Ectodermal cell (in vitro differentiated cells): ENCODE measurements at regions not wholly inside any gene's neighbourhood (a gene's known extent, or its start where the extent isn't known, plus 50 kb on each side); places are given as distances from the start of the nearest gene placed in this dataset.
A peak's percentile ranks its signal among the peaks of the same experiment; 100 is the strongest.

Experiments used
- H3K27ac ChIP-seq: 2 replicates; pipeline ENCODE4 v1.7.0; 2013; ENCODE audit warnings: mild to moderate bottlenecking, low read depth, low read length; ENCODE audit not compliant: insufficient read depth, poor library complexity, severe bottlenecking
- H3K27me3 ChIP-seq: 2 replicates; pipeline ENCODE4 v1.7.0; 2013; ENCODE audit warnings: mild to moderate bottlenecking, low read length; ENCODE audit not compliant: insufficient read depth, control insufficient read depth, poor library complexity, severe bottlenecking
- H3K36me3 ChIP-seq: one replicate; pipeline ENCODE4 v1.7.0; 2013; ENCODE audit warnings: low read length; ENCODE audit not compliant: control insufficient read depth, insufficient read depth
- H3K4me1 ChIP-seq: one replicate; pipeline ENCODE4 v1.7.0; 2013; ENCODE audit warnings: low read length; ENCODE audit not compliant: control insufficient read depth, insufficient read depth
- H3K4me3 ChIP-seq: 2 replicates; pipeline ENCODE4 v1.7.0; 2013; ENCODE audit warnings: low read depth, low read length, control low read depth; ENCODE audit not compliant: insufficient read depth
- H3K9me3 ChIP-seq: 2 replicates; pipeline ENCODE4 v1.7.0; 2013; ENCODE audit warnings: mild to moderate bottlenecking, low read length, moderate library complexity; ENCODE audit not compliant: control insufficient read depth
- WGBS, 2 experiments: methylation state at CpG; one replicate each; pipeline ENCODE4 v1.1.7; 2013; ENCODE audit warnings: missing lambda C conversion rate in 2 of 2; 5-methylcytosine and 5-hydroxymethylcytosine counted together

- WGBS, 2 experiments: 95% methylated on average over 7 of the region's 7 CpGs
- Histone ChIP-seq H3K27ac (no peak overlapping the region), H3K4me1 (no peaks in the 10 kb centered on the region), H3K27me3 (no peaks in the 10 kb centered on the region), H3K4me3 (no peak overlapping the region), H3K9me3 (no peaks in the 10 kb centered on the region), H3K36me3 (no peaks in the 10 kb centered on the region)
Measured at GRCh38 chr20:11672959-11673358, 244.7 kb upstream of the BTBD3 start.

GRCh38 chr20:11675920-11676629 lies 241.6 kb upstream of the BTBD3 start:
- H3K9me3 ChIP-seq: no peaks in the 10 kb centered on the region
- H3K27me3 ChIP-seq: no peaks in the 10 kb centered on the region
- H3K4me3 ChIP-seq: no peak overlapping the region
- WGBS, 2 experiments: 77 to 89% methylated on average over 11 to 13 of the region's 13 CpGs
- H3K36me3 ChIP-seq: no peaks in the 10 kb centered on the region
- H3K4me1 ChIP-seq: no peaks in the 10 kb centered on the region
- no peak overlapping the region for H3K27ac ChIP-seq

GRCh38 chr20:11676630-11677287 lies 240.9 kb upstream of the BTBD3 start:
- 55 to 96% methylated on average over 1 to 2 of the region's 2 CpGs for WGBS, 2 experiments
- H3K4me3 ChIP-seq: no peak overlapping the region
- H3K36me3 ChIP-seq: no peaks in the 10 kb centered on the region
- no peaks in the 10 kb centered on the region for H3K27me3 ChIP-seq
- H3K4me1 ChIP-seq: no peaks in the 10 kb centered on the region
- no peak overlapping the region for H3K27ac ChIP-seq
- no peaks in the 10 kb centered on the region for H3K9me3 ChIP-seq

- no peak overlapping the region for H3K4me3 ChIP-seq
- WGBS, 2 experiments: 95 to 100% methylated on average over 2 to 3 of the region's 3 CpGs
- no peaks in the 10 kb centered on the region for H3K27me3 ChIP-seq
- peaks cover 4% of the 10 kb centered on the region for H3K4me1 ChIP-seq
- no peak overlapping the region for H3K27ac ChIP-seq
- no peaks in the 10 kb centered on the region for H3K9me3 ChIP-seq
- H3K36me3 ChIP-seq: no peaks in the 10 kb centered on the region
Measured at GRCh38 chr20:11677428-11677827, 240.3 kb upstream of the BTBD3 start.

GRCh38 chr20:11677836-11678235 lies 239.9 kb upstream of the BTBD3 start:
- Histone ChIP-seq H3K27ac (no peak overlapping the region), H3K27me3 (no peaks in the 10 kb centered on the region), H3K4me1 (peaks cover 4% of the 10 kb centered on the region), H3K9me3 (no peaks in the 10 kb centered on the region), H3K36me3 (no peaks in the 10 kb centered on the region), H3K4me3 (no peak overlapping the region)
- WGBS, 2 experiments: 91 to 93% methylated on average over 3 of the region's 3 CpGs

- Histone ChIP-seq H3K4me3 (no peak overlapping the region), H3K9me3 (no peaks in the 10 kb centered on the region), H3K36me3 (no peaks in the 10 kb centered on the region), H3K27me3 (peaks cover 15% of the 10 kb centered on the region), H3K27ac (no peak overlapping the region), H3K4me1 (peaks cover 4% of the 10 kb centered on the region)
- 71 to 74% methylated on average over 3 of the region's 3 CpGs for WGBS, 2 experiments
Measured at GRCh38 chr20:11682285-11682684, 235.4 kb upstream of the BTBD3 start.

- H3K27me3 ChIP-seq: peaks cover 21% of the 10 kb centered on the region
- H3K4me1 ChIP-seq: peaks cover 4% of the 10 kb centered on the region
- no peak overlapping the region for H3K4me3 ChIP-seq
- 53 to 58% methylated on average over 4 of the region's 4 CpGs for WGBS, 2 experiments
- H3K9me3 ChIP-seq: no peaks in the 10 kb centered on the region
- no peaks in the 10 kb centered on the region for H3K36me3 ChIP-seq
- H3K27ac ChIP-seq: no peak overlapping the region
Measured at GRCh38 chr20:11686195-11686594, 231.5 kb upstream of the BTBD3 start.

- H3K27ac ChIP-seq: no peak overlapping the region
- H3K4me1 ChIP-seq: peaks cover 4% of the 10 kb centered on the region
- 19% methylated on average over 42 of the region's 42 CpGs for WGBS, 2 experiments
- H3K4me3 ChIP-seq: peak overlapping the region; percentile 29
- H3K36me3 ChIP-seq: no peaks in the 10 kb centered on the region
- no peaks in the 10 kb centered on the region for H3K9me3 ChIP-seq
- peaks cover 21% of the 10 kb centered on the region for H3K27me3 ChIP-seq
Measured at GRCh38 chr20:11686820-11687543, 230.7 kb upstream of the BTBD3 start.

GRCh38 chr20:11687546-11688292 lies 230.0 kb upstream of the BTBD3 start:
- Histone ChIP-seq H3K36me3 (no peaks in the 10 kb centered on the region), H3K27ac (no peak overlapping the region), H3K4me1 (no peaks in the 10 kb centered on the region), H3K9me3 (no peaks in the 10 kb centered on the region), H3K27me3 (peaks cover 21% of the 10 kb centered on the region), H3K4me3 (peak overlapping the region; percentile 29)
- WGBS, 2 experiments: 89 to 93% methylated on average over 6 to 7 of the region's 7 CpGs

GRCh38 chr20:11689262-11689661 lies 228.4 kb upstream of the BTBD3 start:
- no peak overlapping the region for H3K27ac ChIP-seq
- WGBS, 2 experiments: 92 to 93% methylated on average over 2 of the region's 2 CpGs
- H3K4me1 ChIP-seq: no peaks in the 10 kb centered on the region
- H3K9me3 ChIP-seq: no peaks in the 10 kb centered on the region
- peaks cover 21% of the 10 kb centered on the region for H3K27me3 ChIP-seq
- no peaks in the 10 kb centered on the region for H3K36me3 ChIP-seq
- no peak overlapping the region for H3K4me3 ChIP-seq
